Muscle layer of colon (tissue), 2 donors: ENCODE measurements at regions not wholly inside any gene's neighbourhood (a gene's known extent, or its start where the extent isn't known, plus 50 kb on each side); places are given as distances from the start of the nearest gene placed in this dataset.
"Not testable (repeated sequence)": the region's sequence is repeated elsewhere in the genome, so short reads cannot be mapped to it uniquely, and the experiment has no call there.

Source experiments
- H3K27ac ChIP-seq: one replicate; pipeline ENCODE4 v1.7.0; 2013; ENCODE audit warnings: low read depth, mild to moderate bottlenecking, low read length, moderate library complexity
- H3K27me3 ChIP-seq, 2 donors: one replicate each; pipeline ENCODE4 v1.7.0; 2013; ENCODE audit warnings: low read length in 2 of 2, mild to moderate bottlenecking in 2 of 2; ENCODE audit not compliant: insufficient read depth in 2 of 2, control insufficient read depth in 1 of 2
- H3K36me3 ChIP-seq: one replicate; pipeline ENCODE4 v1.7.0; 2013; ENCODE audit warnings: mild to moderate bottlenecking, low read length; ENCODE audit not compliant: insufficient read depth
- H3K4me1 ChIP-seq: one replicate; pipeline ENCODE4 v1.7.0; 2013; ENCODE audit warnings: mild to moderate bottlenecking, low read length; ENCODE audit not compliant: insufficient read depth
- H3K4me3 ChIP-seq, 2 donors: one replicate each; pipeline ENCODE4 v1.7.0; 2013; ENCODE audit warnings: low read length in 2 of 2, low read depth in 1 of 2, mild to moderate bottlenecking in 1 of 2, moderate library complexity in 1 of 2
- H3K9ac ChIP-seq: one replicate; pipeline ENCODE4 v1.7.0; 2013; ENCODE audit warnings: low read length
- H3K9me3 ChIP-seq: one replicate; pipeline ENCODE4 v1.7.0; 2013; ENCODE audit warnings: mild to moderate bottlenecking, low read length
- donor health status: abdominal sarcoma.
- donor health status: Adenocarcinoma of cecum.

GRCh38 chr15:77892335-77892734 is 185.2 kb downstream of the TBC1D2B start:
- H3K36me3 ChIP-seq: no peaks in the 10 kb centered on the region
- H3K4me3 ChIP-seq: no peak overlapping the region
- no peak overlapping the region for H3K27ac ChIP-seq
- no peak overlapping the region for H3K9ac ChIP-seq
- H3K27me3 ChIP-seq: no peaks in the 10 kb centered on the region
- no peaks in the 10 kb centered on the region for H3K9me3 ChIP-seq
- no peaks in the 10 kb centered on the region for H3K4me1 ChIP-seq

- H3K9ac ChIP-seq, H3K4me3 ChIP-seq, H3K9me3 ChIP-seq, H3K36me3 ChIP-seq, H3K4me1 ChIP-seq, H3K27me3 ChIP-seq, H3K27ac ChIP-seq: not testable (repeated sequence)
These were observed 185.6 kb downstream of the TBC1D2B start for GRCh38 chr15:77891862-77892261.

GRCh38 chr15:77890911-77891801 is 186.4 kb downstream of the TBC1D2B start:
- H3K9me3 ChIP-seq, H3K27ac ChIP-seq, H3K4me1 ChIP-seq, H3K36me3 ChIP-seq, H3K27me3 ChIP-seq, H3K9ac ChIP-seq, H3K4me3 ChIP-seq: not testable (repeated sequence)

- H3K27ac ChIP-seq, H3K9me3 ChIP-seq, H3K4me3 ChIP-seq, H3K4me1 ChIP-seq, H3K36me3 ChIP-seq, H3K9ac ChIP-seq, H3K27me3 ChIP-seq: not testable (repeated sequence)
These were observed 187.4 kb downstream of the TBC1D2B start for GRCh38 chr15:77889828-77890725.

- H3K27me3 ChIP-seq: no peaks in the 10 kb centered on the region
- no peak overlapping the region for H3K27ac ChIP-seq
- H3K36me3 ChIP-seq: no peaks in the 10 kb centered on the region
- H3K4me1 ChIP-seq: no peaks in the 10 kb centered on the region
- H3K9me3 ChIP-seq: no peaks in the 10 kb centered on the region
- H3K9ac ChIP-seq: no peak overlapping the region
- H3K4me3 ChIP-seq: no peak overlapping the region
These were observed 188.3 kb downstream of the TBC1D2B start for GRCh38 chr15:77889009-77889806.

- H3K4me1 ChIP-seq, H3K27me3 ChIP-seq, H3K27ac ChIP-seq: not testable (repeated sequence)
These were observed 189.7 kb downstream of the TBC1D2B start for GRCh38 chr15:77887563-77888429.

GRCh38 chr15:77886805-77887448 is 190.6 kb downstream of the TBC1D2B start:
- Histone ChIP-seq H3K9ac (no peak overlapping the region), H3K4me3 (no peak overlapping the region), H3K36me3 (no peaks in the 10 kb centered on the region), H3K27me3 (no peaks in the 10 kb centered on the region), H3K4me1 (no peaks in the 10 kb centered on the region), H3K9me3 (no peaks in the 10 kb centered on the region), H3K27ac (no peak overlapping the region)

More at GRCh38 chr15:77887563-77888429, 189.7 kb downstream of the TBC1D2B start:
- H3K9me3 ChIP-seq, H3K9ac ChIP-seq, H3K36me3 ChIP-seq, H3K4me3 ChIP-seq: not testable (repeated sequence)

GRCh38 chr15:77885877-77886500 is 191.5 kb downstream of the TBC1D2B start:
- not testable (repeated sequence) for H3K4me1 ChIP-seq, H3K27ac ChIP-seq, H3K36me3 ChIP-seq

GRCh38 chr15:77883012-77883411 is 194.5 kb downstream of the TBC1D2B start:
- not testable (repeated sequence) for H3K4me1 ChIP-seq, H3K27ac ChIP-seq

More at GRCh38 chr15:77885877-77886500, 191.5 kb downstream of the TBC1D2B start:
- H3K9ac ChIP-seq, H3K27me3 ChIP-seq, H3K9me3 ChIP-seq, H3K4me3 ChIP-seq: not testable (repeated sequence)

GRCh38 chr15:77881950-77882349 is 195.6 kb downstream of the TBC1D2B start:
- no peak overlapping the region for H3K27ac ChIP-seq
- H3K9me3 ChIP-seq: no peaks in the 10 kb centered on the region
- H3K27me3 ChIP-seq: no peaks in the 10 kb centered on the region
- no peak overlapping the region for H3K9ac ChIP-seq
- no peak overlapping the region for H3K4me3 ChIP-seq
- no peaks in the 10 kb centered on the region for H3K4me1 ChIP-seq
- H3K36me3 ChIP-seq: no peaks in the 10 kb centered on the region

More at GRCh38 chr15:77883012-77883411, 194.5 kb downstream of the TBC1D2B start:
- H3K36me3 ChIP-seq, H3K27me3 ChIP-seq, H3K9ac ChIP-seq, H3K9me3 ChIP-seq, H3K4me3 ChIP-seq: not testable (repeated sequence)
